Tibial nerve (tissue), 4 donors: ENCODE measurements at regions not wholly inside any gene's neighbourhood (a gene's known extent, or its start where the extent isn't known, plus 50 kb on each side); places are given as distances from the start of the nearest gene placed in this dataset.

Experiments
- CTCF ChIP-seq, 5 experiments: fragments of 200-600 bp in 3 of 5; fragments of 450-650 bp in 2 of 5; sonication (generic) in 3 of 5; IDR thresholded peaks; one replicate each; pipeline ENCODE4 v1.5.1; 2016 to 2019; ENCODE audit warnings: antibody characterized with exemption in 5 of 5, mild to moderate bottlenecking in 3 of 5, moderate library complexity in 2 of 5
- EP300 ChIP-seq, 2 donors: sonication (generic); formaldehyde crosslinking; IDR thresholded peaks; one replicate each; pipeline ENCODE4 v1.6.1; 2017; ENCODE audit warnings: antibody characterized with exemption in 2 of 2, mild to moderate bottlenecking in 1 of 2
- POLR2A ChIP-seq, 2 donors: fragments of 450-650 bp; IDR thresholded peaks; one replicate each; pipeline ENCODE4 v1.6.1; 2017; ENCODE audit warnings: antibody characterized with exemption in 2 of 2, mild to moderate bottlenecking in 2 of 2, moderate library complexity in 2 of 2

GRCh38 chr14:51491776-51492175, 159.9 kb upstream of the FRMD6 start:
- TF ChIP-seq POLR2A (IDR thresholded peaks at IDR 0.05) (no peak), CTCF (IDR thresholded peaks at IDR 0.05) (no peak), EP300 (IDR thresholded peaks at IDR 0.05) (no peak)
